ENCODE measurements at regions not wholly inside any gene's neighbourhood (a gene's known extent, or its start where the extent isn't known, plus 50 kb on each side); places are given as distances from the start of the nearest gene placed in this dataset.

DNA sequence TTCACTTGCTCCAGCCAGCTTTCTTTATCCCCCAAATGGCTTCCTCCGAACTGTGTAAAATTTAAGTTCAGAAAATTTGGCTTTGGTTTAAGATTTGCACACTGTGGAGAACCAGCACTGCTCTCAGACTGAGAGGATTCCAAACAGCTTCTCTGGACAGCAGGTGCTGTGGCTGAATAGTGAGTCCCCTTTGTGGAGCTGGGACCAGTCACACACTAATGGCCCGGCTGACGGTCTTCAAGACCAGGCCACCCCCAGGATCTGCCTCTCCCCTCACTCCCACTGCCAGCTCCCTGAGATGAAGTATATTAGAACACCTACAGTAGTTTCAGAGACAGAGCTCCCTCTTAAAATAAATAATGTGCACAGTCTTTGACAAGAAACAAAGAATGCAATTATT, 267.3 kb downstream of the BCAT1 start:
- no peak for TF ChIP-seq CTCF (CRISPR knock-in tag; IDR thresholded peaks at IDR 0.05)
- TF ChIP-seq, protein P1, sequence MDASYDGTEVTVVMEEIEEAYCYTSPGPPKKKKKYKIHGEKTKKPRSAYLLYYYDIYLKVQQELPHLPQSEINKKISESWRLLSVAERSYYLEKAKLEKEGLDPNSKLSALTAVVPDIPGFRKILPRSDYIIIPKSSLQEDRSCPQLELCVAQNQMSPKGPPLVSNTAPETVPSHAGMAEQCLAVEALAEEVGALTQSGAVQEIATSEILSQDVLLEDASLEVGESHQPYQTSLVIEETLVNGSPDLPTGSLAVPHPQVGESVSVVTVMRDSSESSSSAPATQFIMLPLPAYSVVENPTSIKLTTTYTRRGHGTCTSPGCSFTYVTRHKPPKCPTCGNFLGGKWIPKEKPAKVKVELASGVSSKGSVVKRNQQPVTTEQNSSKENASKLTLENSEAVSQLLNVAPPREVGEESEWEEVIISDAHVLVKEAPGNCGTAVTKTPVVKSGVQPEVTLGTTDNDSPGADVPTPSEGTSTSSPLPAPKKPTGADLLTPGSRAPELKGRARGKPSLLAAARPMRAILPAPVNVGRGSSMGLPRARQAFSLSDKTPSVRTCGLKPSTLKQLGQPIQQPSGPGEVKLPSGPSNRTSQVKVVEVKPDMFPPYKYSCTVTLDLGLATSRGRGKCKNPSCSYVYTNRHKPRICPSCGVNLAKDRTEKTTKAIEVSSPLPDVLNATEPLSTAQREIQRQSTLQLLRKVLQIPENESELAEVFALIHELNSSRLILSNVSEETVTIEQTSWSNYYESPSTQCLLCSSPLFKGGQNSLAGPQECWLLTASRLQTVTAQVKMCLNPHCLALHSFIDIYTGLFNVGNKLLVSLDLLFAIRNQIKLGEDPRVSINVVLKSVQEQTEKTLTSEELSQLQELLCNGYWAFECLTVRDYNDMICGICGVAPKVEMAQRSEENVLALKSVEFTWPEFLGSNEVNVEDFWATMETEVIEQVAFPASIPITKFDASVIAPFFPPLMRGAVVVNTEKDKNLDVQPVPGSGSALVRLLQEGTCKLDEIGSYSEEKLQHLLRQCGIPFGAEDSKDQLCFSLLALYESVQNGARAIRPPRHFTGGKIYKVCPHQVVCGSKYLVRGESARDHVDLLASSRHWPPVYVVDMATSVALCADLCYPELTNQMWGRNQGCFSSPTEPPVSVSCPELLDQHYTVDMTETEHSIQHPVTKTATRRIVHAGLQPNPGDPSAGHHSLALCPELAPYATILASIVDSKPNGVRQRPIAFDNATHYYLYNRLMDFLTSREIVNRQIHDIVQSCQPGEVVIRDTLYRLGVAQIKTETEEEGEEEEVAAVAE (CRISPR knock-in tag; IDR thresholded peaks at IDR 0.05; ENCODE audit: borderline replicate concordance) = no peak
- no peak for TF ChIP-seq ZSCAN20 (CRISPR knock-in tag; IDR thresholded peaks at IDR 0.05; ENCODE audit: borderline replicate concordance)
- TF ChIP-seq XRCC5 (optimal IDR thresholded peaks at IDR 0.05; ENCODE audit: low read length) = no peak
- no peak for TF ChIP-seq MXI1 (IDR thresholded peaks at IDR 0.05; ENCODE audit: borderline replicate concordance, low read depth, low read length)
- no peak for TF ChIP-seq ZZZ3 (CRISPR knock-in tag; IDR thresholded peaks at IDR 0.05; ENCODE audit: borderline replicate concordance)
- TF ChIP-seq TOE1 (CRISPR knock-in tag; IDR thresholded peaks at IDR 0.05) = no peak

All from HepG2 (cell line).